ENCODE measurements at regions not wholly inside any gene's neighbourhood (a gene's known extent, or its start where the extent isn't known, plus 50 kb on each side); places are given as distances from the start of the nearest gene placed in this dataset.

DNA sequence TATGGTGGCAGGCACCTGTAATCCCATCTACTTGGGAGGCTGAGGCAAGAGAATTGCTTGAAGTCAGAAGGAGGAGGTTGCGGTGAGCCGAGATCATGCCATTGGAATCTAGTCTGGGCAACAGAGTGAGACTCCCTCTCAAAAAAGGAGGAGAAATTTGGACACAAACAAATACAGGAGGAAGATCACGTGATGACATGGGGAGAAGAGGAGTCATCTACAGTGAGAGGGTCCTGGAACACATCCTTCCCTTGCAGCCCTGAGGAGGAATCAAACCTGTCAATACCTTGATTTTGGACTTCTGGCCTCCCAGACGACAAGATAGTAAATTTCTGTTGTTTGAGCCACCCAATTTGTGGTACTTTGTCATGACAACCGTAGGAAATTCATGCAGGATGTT lies 671.9 kb upstream of the EEF2KMT start:
- H3K27ac ChIP-seq: no peak overlapping the region
- TF ChIP-seq, protein P1, sequence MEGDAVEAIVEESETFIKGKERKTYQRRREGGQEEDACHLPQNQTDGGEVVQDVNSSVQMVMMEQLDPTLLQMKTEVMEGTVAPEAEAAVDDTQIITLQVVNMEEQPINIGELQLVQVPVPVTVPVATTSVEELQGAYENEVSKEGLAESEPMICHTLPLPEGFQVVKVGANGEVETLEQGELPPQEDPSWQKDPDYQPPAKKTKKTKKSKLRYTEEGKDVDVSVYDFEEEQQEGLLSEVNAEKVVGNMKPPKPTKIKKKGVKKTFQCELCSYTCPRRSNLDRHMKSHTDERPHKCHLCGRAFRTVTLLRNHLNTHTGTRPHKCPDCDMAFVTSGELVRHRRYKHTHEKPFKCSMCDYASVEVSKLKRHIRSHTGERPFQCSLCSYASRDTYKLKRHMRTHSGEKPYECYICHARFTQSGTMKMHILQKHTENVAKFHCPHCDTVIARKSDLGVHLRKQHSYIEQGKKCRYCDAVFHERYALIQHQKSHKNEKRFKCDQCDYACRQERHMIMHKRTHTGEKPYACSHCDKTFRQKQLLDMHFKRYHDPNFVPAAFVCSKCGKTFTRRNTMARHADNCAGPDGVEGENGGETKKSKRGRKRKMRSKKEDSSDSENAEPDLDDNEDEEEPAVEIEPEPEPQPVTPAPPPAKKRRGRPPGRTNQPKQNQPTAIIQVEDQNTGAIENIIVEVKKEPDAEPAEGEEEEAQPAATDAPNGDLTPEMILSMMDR (IDR thresholded peaks at IDR 0.05): no peak
- H3K4me1 ChIP-seq: no peaks in the 10 kb centered on the region
- H3K36me3 ChIP-seq: no peaks in the 10 kb centered on the region
- DNase-seq (ENCODE audit: low spot score): no peak
- no peaks in the 10 kb centered on the region for H3K27me3 ChIP-seq
- H3K9me3 ChIP-seq: no peaks in the 10 kb centered on the region
- H3K4me3 ChIP-seq: no peak overlapping the region

DNA sequence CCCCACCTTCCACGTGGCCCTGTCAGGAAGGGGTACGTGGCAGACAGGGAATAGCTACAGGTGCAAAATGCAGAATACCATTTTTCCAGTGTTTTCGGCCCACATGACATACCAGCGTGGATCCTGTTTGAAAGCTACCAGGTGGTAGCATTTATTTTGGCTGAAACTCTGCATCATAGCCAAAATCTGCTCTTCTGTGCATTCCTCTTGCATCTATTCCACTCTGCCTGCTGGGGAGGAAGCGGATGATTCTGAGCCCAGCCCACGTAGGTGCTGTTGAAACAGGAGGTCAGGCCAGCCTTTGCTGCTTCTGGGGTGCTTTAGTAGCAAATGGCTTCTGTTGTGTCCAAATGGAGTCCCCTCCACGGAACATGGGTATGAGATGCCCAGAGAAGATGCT lies 670.9 kb upstream of the EEF2KMT start:
- Histone ChIP-seq H3K9me3 (no peaks in the 10 kb centered on the region), H3K27me3 (no peaks in the 10 kb centered on the region), H3K4me3 (no peak overlapping the region), H3K27ac (no peak overlapping the region), H3K4me1 (no peaks in the 10 kb centered on the region), H3K36me3 (no peaks in the 10 kb centered on the region)
- TF ChIP-seq, protein P1 (IDR thresholded peaks at IDR 0.05): no peak
- DNase-seq (ENCODE audit: low spot score): no peak

GRCh38 chr16:5763176-5763575 lies 665.6 kb upstream of the EEF2KMT start:
- Histone ChIP-seq H3K36me3 (no peaks in the 10 kb centered on the region), H3K4me3 (no peak overlapping the region), H3K27ac (no peak overlapping the region), H3K9me3 (no peaks in the 10 kb centered on the region), H3K27me3 (no peaks in the 10 kb centered on the region), H3K4me1 (no peaks in the 10 kb centered on the region)
- no peak for DNase-seq (ENCODE audit: low spot score)
- TF ChIP-seq, protein P1 (IDR thresholded peaks at IDR 0.05): no peak

- Histone ChIP-seq H3K4me3 (no peak overlapping the region), H3K27me3 (no peaks in the 10 kb centered on the region)
- DNase-seq (ENCODE audit: low spot score): no peak
Measured at GRCh38 chr16:5762362-5762761, 664.8 kb upstream of the EEF2KMT start.

DNA sequence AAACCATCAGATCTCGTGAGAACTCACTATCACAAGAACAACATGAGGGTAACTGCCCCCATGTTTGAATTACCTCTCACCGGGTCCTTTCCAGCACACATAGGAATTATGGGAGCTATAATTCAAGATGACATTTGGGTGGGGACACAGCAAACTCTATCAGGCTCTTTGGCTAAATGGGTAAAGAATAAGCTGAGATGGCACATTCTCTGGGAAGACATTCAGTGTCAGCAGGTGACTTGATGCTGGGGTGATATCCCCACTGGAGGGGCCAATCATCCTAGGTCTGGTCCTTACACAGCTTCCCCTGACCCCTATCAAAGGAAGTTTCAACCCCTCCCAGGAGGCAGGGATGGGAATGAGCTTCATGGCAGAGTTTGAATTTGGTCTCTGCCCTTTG lies 664.0 kb upstream of the EEF2KMT start:
- Histone ChIP-seq H3K4me1 (no peaks in the 10 kb centered on the region), H3K27ac (no peak overlapping the region), H3K36me3 (no peaks in the 10 kb centered on the region), H3K4me3 (no peak overlapping the region), H3K27me3 (no peaks in the 10 kb centered on the region), H3K9me3 (no peaks in the 10 kb centered on the region)
- DNase-seq (ENCODE audit: low spot score): no peak
- TF ChIP-seq, protein P1 (IDR thresholded peaks at IDR 0.05): no peak

More at GRCh38 chr16:5762362-5762761, 664.8 kb upstream of the EEF2KMT start:
- Histone ChIP-seq H3K9me3 (no peaks in the 10 kb centered on the region), H3K4me1 (no peaks in the 10 kb centered on the region), H3K27ac (no peak overlapping the region), H3K36me3 (no peaks in the 10 kb centered on the region)
- TF ChIP-seq, protein P1 (IDR thresholded peaks at IDR 0.05): no peak

GRCh38 chr16:5758281-5758680 lies 660.7 kb upstream of the EEF2KMT start:
- TF ChIP-seq, protein P1 (IDR thresholded peaks at IDR 0.05): no peak
- H3K4me3 ChIP-seq: no peak overlapping the region
- no peaks in the 10 kb centered on the region for H3K27me3 ChIP-seq
- no peaks in the 10 kb centered on the region for H3K9me3 ChIP-seq
- no peaks in the 10 kb centered on the region for H3K36me3 ChIP-seq
- H3K27ac ChIP-seq: no peak overlapping the region
- DNase-seq (ENCODE audit: low spot score): no peak
- H3K4me1 ChIP-seq: no peaks in the 10 kb centered on the region

Measured in right atrium auricular region (tissue), 2 donors.